ENCODE measurements at regions not wholly inside any gene's neighbourhood (a gene's known extent, or its start where the extent isn't known, plus 50 kb on each side); places are given as distances from the start of the nearest gene placed in this dataset.

DNA sequence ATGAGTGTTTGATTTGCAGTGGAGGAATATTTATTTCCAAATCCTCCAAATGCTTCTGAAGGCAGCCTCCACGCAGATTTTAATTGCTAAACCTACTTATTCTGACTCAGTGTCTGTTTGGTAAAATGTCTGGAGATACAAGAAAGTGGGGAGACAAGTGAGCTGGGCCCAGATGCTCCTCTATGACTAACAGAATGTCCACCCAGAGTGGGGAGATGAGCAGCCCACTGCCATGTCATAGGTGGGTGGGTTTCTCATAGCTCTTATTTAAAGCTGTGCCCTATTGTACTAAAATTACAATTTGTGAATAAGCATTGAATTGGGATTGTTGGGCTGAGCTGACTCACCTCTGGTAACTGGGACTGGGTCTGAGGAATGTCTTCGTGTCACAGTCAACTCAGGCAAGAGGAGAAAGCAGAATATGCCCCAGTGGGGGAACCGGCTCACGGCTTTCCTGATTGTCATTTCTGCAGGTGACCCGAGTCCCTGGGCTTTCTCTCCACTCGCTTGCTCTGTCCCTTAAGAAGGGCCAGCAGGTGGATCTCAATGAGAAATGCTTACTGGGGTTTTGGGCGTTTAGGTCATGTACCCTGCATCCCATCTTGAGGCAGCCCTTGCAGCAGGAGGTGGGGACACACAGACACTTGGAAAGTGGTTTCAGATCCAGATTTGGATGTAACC, 116.3 kb upstream of the SPRED2 start:
- DNase-seq, result no peak
- Histone ChIP-seq H3K4me1 (no peaks in the 10 kb centered on the region), H3K27me3 (ENCODE audit: low read depth) (no peaks in the 10 kb centered on the region), H3K9me3 (no peaks in the 10 kb centered on the region), H3K27ac (no peak overlapping the region), H3K36me3 (no peaks in the 10 kb centered on the region), H3K4me3 (no peak overlapping the region)
- no peak for ATAC-seq
- TF ChIP-seq, protein P1, sequence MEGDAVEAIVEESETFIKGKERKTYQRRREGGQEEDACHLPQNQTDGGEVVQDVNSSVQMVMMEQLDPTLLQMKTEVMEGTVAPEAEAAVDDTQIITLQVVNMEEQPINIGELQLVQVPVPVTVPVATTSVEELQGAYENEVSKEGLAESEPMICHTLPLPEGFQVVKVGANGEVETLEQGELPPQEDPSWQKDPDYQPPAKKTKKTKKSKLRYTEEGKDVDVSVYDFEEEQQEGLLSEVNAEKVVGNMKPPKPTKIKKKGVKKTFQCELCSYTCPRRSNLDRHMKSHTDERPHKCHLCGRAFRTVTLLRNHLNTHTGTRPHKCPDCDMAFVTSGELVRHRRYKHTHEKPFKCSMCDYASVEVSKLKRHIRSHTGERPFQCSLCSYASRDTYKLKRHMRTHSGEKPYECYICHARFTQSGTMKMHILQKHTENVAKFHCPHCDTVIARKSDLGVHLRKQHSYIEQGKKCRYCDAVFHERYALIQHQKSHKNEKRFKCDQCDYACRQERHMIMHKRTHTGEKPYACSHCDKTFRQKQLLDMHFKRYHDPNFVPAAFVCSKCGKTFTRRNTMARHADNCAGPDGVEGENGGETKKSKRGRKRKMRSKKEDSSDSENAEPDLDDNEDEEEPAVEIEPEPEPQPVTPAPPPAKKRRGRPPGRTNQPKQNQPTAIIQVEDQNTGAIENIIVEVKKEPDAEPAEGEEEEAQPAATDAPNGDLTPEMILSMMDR (IDR thresholded peaks at IDR 0.05), result no peak
- intact Hi-C loops (cut with DNase I), result loop anchor here (10.0 kb wide), 1 partner anchor 284 kb away; no protein-coding TSS in a partner anchor

DNA sequence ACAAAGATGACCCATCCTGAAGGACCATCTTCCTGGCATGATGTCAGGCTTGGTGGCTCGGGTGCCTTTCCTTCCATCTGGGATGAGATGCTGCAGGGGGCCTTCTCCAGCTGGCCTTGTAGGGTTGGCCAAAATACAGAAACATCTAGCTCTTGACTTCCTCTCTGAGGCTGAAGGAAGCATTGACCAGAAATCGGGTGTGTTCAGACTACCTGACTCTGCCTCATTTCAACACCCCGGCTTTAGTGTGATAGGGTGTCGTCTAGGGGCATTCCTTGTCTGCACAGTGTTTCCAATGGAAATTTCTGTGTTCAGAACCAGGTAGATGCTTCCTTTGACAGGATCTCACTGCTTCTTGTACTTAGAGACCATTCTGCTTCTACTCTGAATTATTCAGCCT, 115.7 kb upstream of the SPRED2 start:
- no peak overlapping the region for H3K27ac ChIP-seq
- TF ChIP-seq, protein P1 (IDR thresholded peaks at IDR 0.05), result no peak
- DNase-seq (no peak), ATAC-seq (no peak)
- no peak overlapping the region for H3K4me3 ChIP-seq
- H3K4me1 ChIP-seq, result no peaks in the 10 kb centered on the region
- H3K36me3 ChIP-seq, result no peaks in the 10 kb centered on the region
- intact Hi-C loops (cut with DNase I), result loop anchor here (10.0 kb wide), 1 partner anchor 283 kb away; no protein-coding TSS in a partner anchor
- no peaks in the 10 kb centered on the region for H3K9me3 ChIP-seq
- H3K27me3 ChIP-seq (ENCODE audit: low read depth), result no peaks in the 10 kb centered on the region

GRCh38 chr2:65545837-65546805, 113.7 kb upstream of the SPRED2 start:
- no peak for ATAC-seq
- H3K27me3 ChIP-seq (ENCODE audit: low read depth), result no peaks in the 10 kb centered on the region

GRCh38 chr2:65541773-65542172, 109.4 kb upstream of the SPRED2 start:
- H3K4me1 ChIP-seq, result no peaks in the 10 kb centered on the region
- no peak overlapping the region for H3K4me3 ChIP-seq
- no peak for ATAC-seq
- TF ChIP-seq, protein P1 (IDR thresholded peaks at IDR 0.05), result no peak
- no peaks in the 10 kb centered on the region for H3K27me3 ChIP-seq (ENCODE audit: low read depth)
- H3K36me3 ChIP-seq, result no peaks in the 10 kb centered on the region
- no peak overlapping the region for H3K27ac ChIP-seq
- no peaks in the 10 kb centered on the region for H3K9me3 ChIP-seq
- no peak for DNase-seq
- intact Hi-C loops (cut with DNase I), result loop anchor here (10.0 kb wide), 1 partner anchor 277 kb away; no protein-coding TSS in a partner anchor

More at GRCh38 chr2:65545837-65546805, 113.7 kb upstream of the SPRED2 start:
- no peak overlapping the region for H3K27ac ChIP-seq
- no peak for DNase-seq
- H3K9me3 ChIP-seq, result no peaks in the 10 kb centered on the region
- no peaks in the 10 kb centered on the region for H3K4me1 ChIP-seq
- H3K4me3 ChIP-seq, result no peak overlapping the region
- H3K36me3 ChIP-seq, result no peaks in the 10 kb centered on the region
- TF ChIP-seq, protein P1 (IDR thresholded peaks at IDR 0.05), result no peak
- intact Hi-C loops (cut with DNase I), result loop anchor here (10.0 kb wide), 1 partner anchor 281 kb away; no protein-coding TSS in a partner anchor

DNA sequence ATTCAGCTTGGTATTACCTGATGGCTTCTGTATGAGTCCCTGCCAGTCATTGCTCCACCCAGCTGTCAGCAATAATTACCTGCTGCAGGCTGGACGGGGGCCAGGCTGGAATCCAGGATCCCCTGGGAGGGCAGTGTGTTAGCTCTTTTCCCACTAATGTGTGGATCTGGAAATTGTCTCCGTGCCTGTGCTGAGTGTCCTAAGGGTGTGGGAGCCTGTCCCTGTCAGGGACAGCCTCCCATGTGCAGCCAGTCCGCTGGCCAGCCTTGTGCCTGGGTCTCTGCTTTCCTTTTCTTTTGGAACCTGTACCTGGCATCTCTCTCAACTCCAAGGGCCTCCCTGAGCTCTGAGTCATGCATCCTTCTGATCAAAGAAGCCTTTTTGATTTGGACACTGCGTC, 107.2 kb upstream of the SPRED2 start:
- ATAC-seq (no peak), DNase-seq (no peak)
- Histone ChIP-seq H3K27ac (no peak overlapping the region), H3K9me3 (no peaks in the 10 kb centered on the region), H3K36me3 (no peaks in the 10 kb centered on the region), H3K4me3 (no peak overlapping the region), H3K27me3 (ENCODE audit: low read depth) (no peaks in the 10 kb centered on the region), H3K4me1 (no peaks in the 10 kb centered on the region)
- intact Hi-C loops (cut with DNase I), result loop anchor here (10.0 kb wide), 1 partner anchor 275 kb away; no protein-coding TSS in a partner anchor
- TF ChIP-seq, protein P1 (IDR thresholded peaks at IDR 0.05), result no peak

Data from lower lobe of right lung (tissue), 2 donors.